AG08396 (cell line): ENCODE measurements at regions not wholly inside any gene's neighbourhood (a gene's known extent, or its start where the extent isn't known, plus 50 kb on each side); places are given as distances from the start of the nearest gene placed in this dataset.

Experiments
- DNase-seq: peaks from one replicate; pipeline ENCODE4 v3.0.0; 2012; ENCODE audit warnings: low spot score, mixed read lengths

- no peak for DNase-seq
Measured at GRCh38 chr3:933326-933725, 159.5 kb upstream of the CNTN6 start.

- no peak for DNase-seq
Measured at GRCh38 chr3:944786-945185, 148.0 kb upstream of the CNTN6 start.

GRCh38 chr3:945738-946137 lies 147.1 kb upstream of the CNTN6 start:
- DNase-seq: no peak

- no peak for DNase-seq
Measured at GRCh38 chr3:952906-953305, 139.9 kb upstream of the CNTN6 start.

- DNase-seq: no peak
Measured at GRCh38 chr3:963255-963654, 129.6 kb upstream of the CNTN6 start.

GRCh38 chr3:963755-964154 lies 129.1 kb upstream of the CNTN6 start:
- no peak for DNase-seq

GRCh38 chr3:965826-966225 lies 127.0 kb upstream of the CNTN6 start:
- DNase-seq: no peak

GRCh38 chr3:966341-966740 lies 126.5 kb upstream of the CNTN6 start:
- no peak for DNase-seq

GRCh38 chr3:973340-973739 lies 119.5 kb upstream of the CNTN6 start:
- DNase-seq: no peak

GRCh38 chr3:976006-976405 lies 116.8 kb upstream of the CNTN6 start:
- no peak for DNase-seq

- no peak for DNase-seq
Measured at GRCh38 chr3:981156-981555, 111.7 kb upstream of the CNTN6 start.

- no peak for DNase-seq
Measured at GRCh38 chr3:988785-989184, 104.0 kb upstream of the CNTN6 start.

GRCh38 chr3:992871-993270 lies 100.0 kb upstream of the CNTN6 start:
- no peak for DNase-seq

GRCh38 chr3:1002010-1002409 lies 90.8 kb upstream of the CNTN6 start:
- DNase-seq: no peak

- DNase-seq: no peak
Measured at GRCh38 chr3:1007866-1008265, 85.0 kb upstream of the CNTN6 start.

- no peak for DNase-seq
Measured at GRCh38 chr3:1010228-1010627, 82.6 kb upstream of the CNTN6 start.

GRCh38 chr3:1015826-1016225 lies 77.0 kb upstream of the CNTN6 start:
- DNase-seq: no peak

GRCh38 chr3:1017870-1018269 lies 75.0 kb upstream of the CNTN6 start:
- no peak for DNase-seq

- DNase-seq: no peak
Measured at GRCh38 chr3:1019157-1019556, 73.7 kb upstream of the CNTN6 start.

GRCh38 chr3:1026395-1026794 lies 66.4 kb upstream of the CNTN6 start:
- DNase-seq: no peak

- DNase-seq: no peak
Measured at GRCh38 chr3:1036207-1036826, 56.5 kb upstream of the CNTN6 start.

- DNase-seq: no peak
Measured at GRCh38 chr3:1037631-1038030, 55.2 kb upstream of the CNTN6 start.
